ENCODE measurements at regions not wholly inside any gene's neighbourhood (a gene's known extent, or its start where the extent isn't known, plus 50 kb on each side); places are given as distances from the start of the nearest gene placed in this dataset.
"Not testable (repeated sequence)": the region's sequence is repeated elsewhere in the genome, so short reads cannot be mapped to it uniquely, and the experiment has no call there.

DNA sequence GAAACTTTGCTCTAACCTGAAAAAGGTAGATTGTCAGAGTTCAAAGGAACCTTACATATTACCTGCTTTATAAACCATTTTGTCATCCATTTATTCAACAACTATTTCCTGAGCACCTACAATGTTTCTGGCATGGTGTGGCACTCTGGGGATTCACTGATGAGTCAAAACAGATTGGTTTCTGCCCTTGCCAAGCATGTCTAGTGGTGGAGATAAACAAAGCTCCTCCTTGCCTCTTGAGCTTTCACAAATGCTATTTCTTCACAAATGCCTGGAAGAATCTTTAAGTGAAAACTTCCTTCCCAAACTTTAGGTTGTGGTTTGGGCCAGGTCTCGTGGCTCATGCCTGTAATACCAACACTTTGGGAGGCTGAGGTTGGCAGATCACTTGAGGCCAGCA lies 85.1 kb upstream of the RELN start:
- TF ChIP-seq POLR2AphosphoS5 (IDR thresholded peaks at IDR 0.05; ENCODE audit: low read depth, low read length), result no peak
- TF ChIP-seq, protein P1, sequence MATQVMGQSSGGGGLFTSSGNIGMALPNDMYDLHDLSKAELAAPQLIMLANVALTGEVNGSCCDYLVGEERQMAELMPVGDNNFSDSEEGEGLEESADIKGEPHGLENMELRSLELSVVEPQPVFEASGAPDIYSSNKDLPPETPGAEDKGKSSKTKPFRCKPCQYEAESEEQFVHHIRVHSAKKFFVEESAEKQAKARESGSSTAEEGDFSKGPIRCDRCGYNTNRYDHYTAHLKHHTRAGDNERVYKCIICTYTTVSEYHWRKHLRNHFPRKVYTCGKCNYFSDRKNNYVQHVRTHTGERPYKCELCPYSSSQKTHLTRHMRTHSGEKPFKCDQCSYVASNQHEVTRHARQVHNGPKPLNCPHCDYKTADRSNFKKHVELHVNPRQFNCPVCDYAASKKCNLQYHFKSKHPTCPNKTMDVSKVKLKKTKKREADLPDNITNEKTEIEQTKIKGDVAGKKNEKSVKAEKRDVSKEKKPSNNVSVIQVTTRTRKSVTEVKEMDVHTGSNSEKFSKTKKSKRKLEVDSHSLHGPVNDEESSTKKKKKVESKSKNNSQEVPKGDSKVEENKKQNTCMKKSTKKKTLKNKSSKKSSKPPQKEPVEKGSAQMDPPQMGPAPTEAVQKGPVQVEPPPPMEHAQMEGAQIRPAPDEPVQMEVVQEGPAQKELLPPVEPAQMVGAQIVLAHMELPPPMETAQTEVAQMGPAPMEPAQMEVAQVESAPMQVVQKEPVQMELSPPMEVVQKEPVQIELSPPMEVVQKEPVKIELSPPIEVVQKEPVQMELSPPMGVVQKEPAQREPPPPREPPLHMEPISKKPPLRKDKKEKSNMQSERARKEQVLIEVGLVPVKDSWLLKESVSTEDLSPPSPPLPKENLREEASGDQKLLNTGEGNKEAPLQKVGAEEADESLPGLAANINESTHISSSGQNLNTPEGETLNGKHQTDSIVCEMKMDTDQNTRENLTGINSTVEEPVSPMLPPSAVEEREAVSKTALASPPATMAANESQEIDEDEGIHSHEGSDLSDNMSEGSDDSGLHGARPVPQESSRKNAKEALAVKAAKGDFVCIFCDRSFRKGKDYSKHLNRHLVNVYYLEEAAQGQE (IDR thresholded peaks at IDR 0.05; ENCODE audit: low read depth, low read length), result no peak
- no peak for TF ChIP-seq RXRA (IDR thresholded peaks at IDR 0.05; ENCODE audit: borderline replicate concordance, low read depth)
- TF ChIP-seq, protein P2, sequence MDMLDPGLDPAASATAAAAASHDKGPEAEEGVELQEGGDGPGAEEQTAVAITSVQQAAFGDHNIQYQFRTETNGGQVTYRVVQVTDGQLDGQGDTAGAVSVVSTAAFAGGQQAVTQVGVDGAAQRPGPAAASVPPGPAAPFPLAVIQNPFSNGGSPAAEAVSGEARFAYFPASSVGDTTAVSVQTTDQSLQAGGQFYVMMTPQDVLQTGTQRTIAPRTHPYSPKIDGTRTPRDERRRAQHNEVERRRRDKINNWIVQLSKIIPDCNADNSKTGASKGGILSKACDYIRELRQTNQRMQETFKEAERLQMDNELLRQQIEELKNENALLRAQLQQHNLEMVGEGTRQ (IDR thresholded peaks at IDR 0.05; ENCODE audit: borderline replicate concordance, low read depth, low read length), result no peak
- no peak for TF ChIP-seq JUND (IDR thresholded peaks at IDR 0.05)
- TF ChIP-seq, protein P3, sequence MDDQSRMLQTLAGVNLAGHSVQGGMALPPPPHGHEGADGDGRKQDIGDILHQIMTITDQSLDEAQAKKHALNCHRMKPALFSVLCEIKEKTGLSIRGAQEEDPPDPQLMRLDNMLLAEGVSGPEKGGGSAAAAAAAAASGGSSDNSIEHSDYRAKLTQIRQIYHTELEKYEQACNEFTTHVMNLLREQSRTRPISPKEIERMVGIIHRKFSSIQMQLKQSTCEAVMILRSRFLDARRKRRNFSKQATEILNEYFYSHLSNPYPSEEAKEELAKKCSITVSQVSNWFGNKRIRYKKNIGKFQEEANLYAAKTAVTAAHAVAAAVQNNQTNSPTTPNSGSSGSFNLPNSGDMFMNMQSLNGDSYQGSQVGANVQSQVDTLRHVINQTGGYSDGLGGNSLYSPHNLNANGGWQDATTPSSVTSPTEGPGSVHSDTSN (IDR thresholded peaks at IDR 0.05), result no peak
- TF ChIP-seq YY1 (IDR thresholded peaks at IDR 0.05; ENCODE audit: low read depth), result no peak
- no peak for TF ChIP-seq FOSL2 (IDR thresholded peaks at IDR 0.05; ENCODE audit: borderline replicate concordance, low read depth)
- TF ChIP-seq, protein P4, sequence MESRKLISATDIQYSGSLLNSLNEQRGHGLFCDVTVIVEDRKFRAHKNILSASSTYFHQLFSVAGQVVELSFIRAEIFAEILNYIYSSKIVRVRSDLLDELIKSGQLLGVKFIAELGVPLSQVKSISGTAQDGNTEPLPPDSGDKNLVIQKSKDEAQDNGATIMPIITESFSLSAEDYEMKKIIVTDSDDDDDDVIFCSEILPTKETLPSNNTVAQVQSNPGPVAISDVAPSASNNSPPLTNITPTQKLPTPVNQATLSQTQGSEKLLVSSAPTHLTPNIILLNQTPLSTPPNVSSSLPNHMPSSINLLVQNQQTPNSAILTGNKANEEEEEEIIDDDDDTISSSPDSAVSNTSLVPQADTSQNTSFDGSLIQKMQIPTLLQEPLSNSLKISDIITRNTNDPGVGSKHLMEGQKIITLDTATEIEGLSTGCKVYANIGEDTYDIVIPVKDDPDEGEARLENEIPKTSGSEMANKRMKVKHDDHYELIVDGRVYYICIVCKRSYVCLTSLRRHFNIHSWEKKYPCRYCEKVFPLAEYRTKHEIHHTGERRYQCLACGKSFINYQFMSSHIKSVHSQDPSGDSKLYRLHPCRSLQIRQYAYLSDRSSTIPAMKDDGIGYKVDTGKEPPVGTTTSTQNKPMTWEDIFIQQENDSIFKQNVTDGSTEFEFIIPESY (IDR thresholded peaks at IDR 0.05; ENCODE audit: borderline replicate concordance, low read depth), result no peak
- CTCF ChIA-PET, result interaction anchor here (1.0 kb wide), 1 partner anchor 14 kb away, joined by 3 read pairs; no protein-coding TSS in a partner anchor

DNA sequence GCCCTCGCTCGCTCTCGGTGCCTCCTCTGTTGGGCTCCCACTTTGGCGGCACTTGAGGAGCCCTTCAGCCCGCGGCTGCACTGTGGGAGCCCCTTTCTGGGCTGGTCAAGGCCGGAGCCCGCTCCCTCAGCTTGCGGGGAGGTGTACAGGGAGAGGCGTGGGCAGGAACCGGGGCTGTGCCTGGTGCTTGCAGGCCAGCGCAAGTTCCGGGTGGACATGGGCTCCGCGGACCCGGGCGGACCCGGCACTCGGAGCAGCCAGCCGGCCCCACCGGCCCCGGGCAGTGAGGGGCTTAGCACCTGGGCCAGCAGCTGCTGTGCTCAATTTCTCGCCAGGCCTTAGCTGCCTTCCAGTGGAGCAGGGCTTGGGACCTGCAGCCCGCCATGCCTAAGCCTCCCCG lies 82.2 kb upstream of the RELN start:
- WGBS (ENCODE audit: low lambda C conversion rate), result 62% methylated on average over 19 of the region's 25 CpGs
- POLR2A ChIA-PET; H3K9me3 ChIP-seq; H3K27me3 ChIP-seq (ENCODE audit: insufficient read depth); H3F3A ChIP-seq (replicated peaks; ENCODE audit: insufficient read depth); H3K9me2 ChIP-seq; H2AFZ ChIP-seq (ENCODE audit: low read depth); H3K79me2 ChIP-seq (ENCODE audit: insufficient read depth); H3K36me3 ChIP-seq (replicated peaks in 1 of 2; ENCODE audit: control insufficient read depth in 1 of 2, insufficient read depth in 2 of 2, low read length in 1 of 2); H3K4me3 ChIP-seq (ENCODE audit: low read depth in 2 of 2, low read length in 1 of 2); H4K20me1 ChIP-seq (ENCODE audit: insufficient read depth); H3K9ac ChIP-seq; H3K4me2 ChIP-seq; H3K27ac ChIP-seq (ENCODE audit: low read depth in 2 of 2, low read length in 1 of 2); DNase-seq; H3K4me1 ChIP-seq (ENCODE audit: control insufficient read depth in 1 of 2, insufficient read depth in 2 of 2, low read depth in 1 of 2, low read length in 1 of 2); CTCF ChIA-PET: not testable (repeated sequence)

More for the DNA sequence above, 85.1 kb upstream of the RELN start:
- H2AFZ ChIP-seq (ENCODE audit: low read depth), result no peak overlapping the region
- H3K4me2 ChIP-seq, result no peak overlapping the region
- no peak overlapping the region for H3K4me3 ChIP-seq (ENCODE audit: low read depth in 2 of 2, low read length in 1 of 2)
- H3K27me3 ChIP-seq (ENCODE audit: insufficient read depth), result no peaks in the 10 kb centered on the region
- no peak overlapping the region for H3K27ac ChIP-seq (ENCODE audit: low read depth in 2 of 2, low read length in 1 of 2)
- 0% methylated on average over 1 of the region's 1 CpG for WGBS (ENCODE audit: low lambda C conversion rate)
- H3K4me1 ChIP-seq (ENCODE audit: control insufficient read depth in 1 of 2, insufficient read depth in 2 of 2, low read depth in 1 of 2, low read length in 1 of 2), result no peaks in the 10 kb centered on the region
- no peak overlapping the region for H3K9ac ChIP-seq
- no peaks in the 10 kb centered on the region for H3K9me3 ChIP-seq
- no peaks in the 10 kb centered on the region for H3K36me3 ChIP-seq (replicated peaks in 1 of 2; ENCODE audit: control insufficient read depth in 1 of 2, insufficient read depth in 2 of 2, low read length in 1 of 2)
- H3K79me2 ChIP-seq (ENCODE audit: insufficient read depth), result no peaks in the 10 kb centered on the region
- H3K9me2 ChIP-seq, result no peaks in the 10 kb centered on the region
- no peaks in the 10 kb centered on the region for H4K20me1 ChIP-seq (ENCODE audit: insufficient read depth)
- H3F3A ChIP-seq (replicated peaks; ENCODE audit: insufficient read depth), result no peaks in the 10 kb centered on the region
- DNase-seq, result no peak
- POLR2A ChIA-PET, result no interaction called here
